Kidney epithelial cell (primary cell): ENCODE measurements at regions not wholly inside any gene's neighbourhood (a gene's known extent, or its start where the extent isn't known, plus 50 kb on each side); places are given as distances from the start of the nearest gene placed in this dataset.

ENCODE experiments used
- DNase-seq: peaks from one replicate; pipeline ENCODE4 v3.0.0-alpha.2; 2010; ENCODE audit warnings: low read depth
- H3K27me3 ChIP-seq: 2 replicates; pipeline ENCODE4 v1.6.0; 2011; ENCODE audit warnings: low read length; ENCODE audit not compliant: control insufficient read depth, insufficient read depth
- H3K36me3 ChIP-seq: 2 replicates; pipeline ENCODE4 v1.5.1; 2011; ENCODE audit warnings: low read length; ENCODE audit not compliant: control insufficient read depth, insufficient read depth
- H3K4me3 ChIP-seq: 2 replicates; pipeline ENCODE4 v1.5.1; 2011; ENCODE audit warnings: low read depth, mild to moderate bottlenecking, control low read depth, low read length
- TF ChIP-seq, protein P1 (sequence below): IDR thresholded peaks from 2 replicates; pipeline ENCODE4 v1.5.1; 2011; ENCODE audit warnings: mild to moderate bottlenecking, moderate library complexity, low read length, control low read depth, inconsistent platforms; ENCODE audit not compliant: insufficient read depth, poor library complexity, severe bottlenecking

DNA sequence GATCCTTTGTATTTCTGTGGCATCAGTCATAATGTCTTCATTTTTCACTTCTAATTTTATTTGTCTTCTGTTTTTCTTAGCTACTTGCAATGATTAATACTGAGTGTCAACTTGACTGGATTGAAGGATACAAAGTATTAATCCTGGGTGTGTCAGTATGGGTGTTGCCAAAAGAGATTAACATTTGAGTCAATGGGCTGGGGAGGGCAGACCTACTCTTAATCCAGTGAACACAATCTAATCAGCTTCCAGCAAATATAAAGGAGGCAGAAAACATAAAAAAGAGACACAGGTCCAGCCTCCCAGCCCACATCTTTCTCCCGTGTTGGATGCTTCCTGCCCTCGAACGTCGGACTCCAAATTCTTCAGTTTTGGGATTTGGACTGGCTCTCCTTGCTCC, 640.9 kb upstream of the MIR17HG start:
- Histone ChIP-seq H3K27me3 (no peaks in the 10 kb centered on the region), H3K4me3 (no peak overlapping the region), H3K36me3 (no peaks in the 10 kb centered on the region)
- DNase-seq = no peak
- TF ChIP-seq, protein P1, sequence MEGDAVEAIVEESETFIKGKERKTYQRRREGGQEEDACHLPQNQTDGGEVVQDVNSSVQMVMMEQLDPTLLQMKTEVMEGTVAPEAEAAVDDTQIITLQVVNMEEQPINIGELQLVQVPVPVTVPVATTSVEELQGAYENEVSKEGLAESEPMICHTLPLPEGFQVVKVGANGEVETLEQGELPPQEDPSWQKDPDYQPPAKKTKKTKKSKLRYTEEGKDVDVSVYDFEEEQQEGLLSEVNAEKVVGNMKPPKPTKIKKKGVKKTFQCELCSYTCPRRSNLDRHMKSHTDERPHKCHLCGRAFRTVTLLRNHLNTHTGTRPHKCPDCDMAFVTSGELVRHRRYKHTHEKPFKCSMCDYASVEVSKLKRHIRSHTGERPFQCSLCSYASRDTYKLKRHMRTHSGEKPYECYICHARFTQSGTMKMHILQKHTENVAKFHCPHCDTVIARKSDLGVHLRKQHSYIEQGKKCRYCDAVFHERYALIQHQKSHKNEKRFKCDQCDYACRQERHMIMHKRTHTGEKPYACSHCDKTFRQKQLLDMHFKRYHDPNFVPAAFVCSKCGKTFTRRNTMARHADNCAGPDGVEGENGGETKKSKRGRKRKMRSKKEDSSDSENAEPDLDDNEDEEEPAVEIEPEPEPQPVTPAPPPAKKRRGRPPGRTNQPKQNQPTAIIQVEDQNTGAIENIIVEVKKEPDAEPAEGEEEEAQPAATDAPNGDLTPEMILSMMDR = no peak

DNA sequence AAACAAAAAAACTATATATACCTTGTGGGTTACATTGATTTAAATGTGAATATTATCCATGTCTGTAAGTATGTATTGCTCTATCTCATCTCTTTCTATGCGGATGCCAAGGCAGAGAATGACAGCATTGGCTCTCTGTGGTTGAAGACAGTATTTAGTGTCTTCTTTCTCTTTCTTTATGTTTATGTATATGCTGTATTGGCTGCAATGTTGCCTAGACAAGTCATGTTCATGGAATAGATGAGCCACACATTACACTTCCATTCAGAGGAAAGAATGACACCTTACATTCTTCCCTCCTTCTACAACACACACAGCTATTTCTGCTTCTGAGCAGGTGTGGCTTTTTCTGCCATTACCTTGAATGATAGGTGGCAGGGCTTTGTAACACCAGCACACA, 639.4 kb upstream of the MIR17HG start:
- Histone ChIP-seq H3K27me3 (no peaks in the 10 kb centered on the region), H3K36me3 (no peaks in the 10 kb centered on the region), H3K4me3 (no peak overlapping the region)
- TF ChIP-seq, protein P1 = no peak
- DNase-seq = no peak

DNA sequence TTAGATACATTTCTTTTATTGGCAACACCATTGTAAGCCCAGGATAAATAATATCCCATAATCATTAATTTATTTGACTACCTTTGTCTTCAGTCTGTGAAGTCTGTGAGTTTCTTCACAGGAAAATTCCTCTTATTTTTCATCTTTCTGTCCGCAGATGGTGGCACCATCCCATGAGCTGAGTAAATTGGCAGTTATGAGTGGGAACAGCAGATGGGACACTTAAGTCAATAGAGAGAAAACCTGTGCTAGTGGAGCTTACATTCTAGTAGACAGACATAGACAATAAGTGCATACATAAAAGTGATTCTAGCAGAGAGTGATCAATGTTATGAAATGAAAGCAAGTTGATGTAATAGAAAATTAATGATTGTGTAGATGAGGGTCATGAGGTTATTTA, 638.2 kb upstream of the MIR17HG start:
- TF ChIP-seq, protein P1 = no peak
- H3K27me3 ChIP-seq = no peaks in the 10 kb centered on the region
- DNase-seq = no peak
- H3K4me3 ChIP-seq = no peak overlapping the region
- H3K36me3 ChIP-seq = no peaks in the 10 kb centered on the region

DNA sequence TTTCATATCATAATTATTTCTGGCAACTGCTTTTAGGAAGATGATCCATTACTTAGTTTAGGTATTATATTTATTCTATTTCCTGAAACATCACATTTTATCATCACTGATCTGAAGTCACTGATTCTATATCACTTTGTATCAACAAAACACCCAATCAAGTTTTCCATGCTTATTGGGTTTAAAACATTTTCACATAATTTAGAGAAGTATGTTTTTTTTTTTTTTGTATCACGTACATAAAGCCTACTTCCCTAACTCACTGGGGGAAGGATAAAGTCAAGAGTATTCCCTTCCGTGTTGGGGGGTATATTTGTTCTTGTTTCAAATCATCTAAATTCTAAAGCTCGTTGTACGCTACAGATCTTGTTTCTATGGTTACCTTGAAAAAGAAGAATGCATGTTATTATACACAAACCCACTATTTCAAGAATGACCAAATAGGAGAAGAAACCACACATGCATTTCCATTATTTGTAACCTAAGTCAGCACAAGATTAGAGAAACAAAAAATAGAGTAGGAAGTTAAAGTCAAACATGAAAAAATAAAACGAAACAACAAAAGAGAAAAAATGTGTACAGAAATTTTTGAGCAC, 637.2 kb upstream of the MIR17HG start:
- no peaks in the 10 kb centered on the region for H3K36me3 ChIP-seq
- H3K27me3 ChIP-seq = no peaks in the 10 kb centered on the region
- no peak for DNase-seq
- no peak overlapping the region for H3K4me3 ChIP-seq
- TF ChIP-seq, protein P1 = no peak

DNA sequence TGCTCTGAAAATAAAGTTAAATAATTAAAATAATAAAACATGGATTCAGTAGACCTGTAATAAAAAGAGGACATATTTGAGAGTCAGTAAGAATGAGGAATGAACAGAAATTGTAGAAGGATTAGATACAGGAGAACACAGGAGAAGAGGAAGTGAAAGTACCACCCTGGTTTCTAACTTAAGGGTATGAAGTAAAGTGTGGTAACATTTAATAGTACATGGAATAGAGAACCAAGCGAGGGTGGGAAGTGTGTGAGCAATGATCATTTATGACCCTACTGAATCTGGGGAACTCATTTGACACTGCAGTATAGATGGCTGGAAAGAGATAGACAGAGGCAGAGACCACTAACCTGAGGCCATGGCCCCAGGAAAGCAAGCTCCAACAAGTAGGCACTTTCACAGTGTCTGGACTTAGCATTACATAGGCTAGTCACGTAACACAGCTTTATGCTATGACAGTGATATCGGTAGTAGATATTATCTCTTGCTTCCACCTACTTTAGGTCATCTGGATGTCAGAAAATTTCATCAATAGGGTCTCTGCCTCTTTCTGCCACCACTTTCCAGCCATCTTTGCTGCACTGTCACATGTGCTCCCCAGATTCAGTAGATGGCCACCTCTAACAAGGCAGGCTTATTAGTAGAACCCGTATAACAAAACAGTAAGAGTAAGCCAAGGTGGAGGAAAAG, 633.9 kb upstream of the MIR17HG start:
- Histone ChIP-seq H3K4me3 (no peak overlapping the region), H3K36me3 (no peaks in the 10 kb centered on the region), H3K27me3 (no peaks in the 10 kb centered on the region)
- TF ChIP-seq, protein P1 = no peak
- DNase-seq = no peak

DNA sequence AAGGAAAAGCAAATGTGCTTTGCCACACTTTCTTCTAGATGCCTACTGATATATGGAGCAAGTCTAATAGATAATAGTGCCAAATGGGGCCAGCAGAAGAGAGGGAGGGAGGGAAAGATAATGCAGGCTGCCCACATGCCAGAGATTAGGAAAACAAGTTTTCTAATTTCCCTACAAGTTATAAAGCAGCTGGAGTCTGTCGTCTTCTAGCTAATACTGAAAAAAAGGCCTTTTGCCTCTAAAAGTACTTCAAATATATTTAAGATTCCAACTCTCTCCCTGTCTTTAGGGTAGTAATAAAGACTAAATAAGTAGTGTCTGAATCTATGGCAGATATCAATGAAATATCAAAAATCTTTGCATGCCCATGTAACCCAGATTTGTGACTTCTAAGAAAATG, 632.0 kb upstream of the MIR17HG start:
- DNase-seq = no peak
- H3K27me3 ChIP-seq = no peaks in the 10 kb centered on the region
- no peaks in the 10 kb centered on the region for H3K36me3 ChIP-seq
- H3K4me3 ChIP-seq = no peak overlapping the region
- TF ChIP-seq, protein P1 = no peak
